DMS153 treated with DMSO at 0.1 percent for 48 hours (cell line): ENCODE measurements at regions not wholly inside any gene's neighbourhood (a gene's known extent, or its start where the extent isn't known, plus 50 kb on each side); places are given as distances from the start of the nearest gene placed in this dataset.
"Not testable (repeated sequence)": the region's sequence is repeated elsewhere in the genome, so short reads cannot be mapped to it uniquely, and the experiment has no call there.

ENCODE experiments used
- DNase-seq: peaks from one replicate; lab custom pipeline; 2025; ENCODE audit not compliant: unreplicated experiment; lab: John Stamatoyannopoulos, UW

- DNase-seq, result no peak
Measured at GRCh38 chr6:130494729-130495128, 128.9 kb downstream of the TMEM200A start.

GRCh38 chr6:130500693-130501092 is 134.9 kb downstream of the TMEM200A start:
- no peak for DNase-seq

- DNase-seq, result no peak
Measured at GRCh38 chr6:130503146-130503545, 137.3 kb downstream of the TMEM200A start.

DNA sequence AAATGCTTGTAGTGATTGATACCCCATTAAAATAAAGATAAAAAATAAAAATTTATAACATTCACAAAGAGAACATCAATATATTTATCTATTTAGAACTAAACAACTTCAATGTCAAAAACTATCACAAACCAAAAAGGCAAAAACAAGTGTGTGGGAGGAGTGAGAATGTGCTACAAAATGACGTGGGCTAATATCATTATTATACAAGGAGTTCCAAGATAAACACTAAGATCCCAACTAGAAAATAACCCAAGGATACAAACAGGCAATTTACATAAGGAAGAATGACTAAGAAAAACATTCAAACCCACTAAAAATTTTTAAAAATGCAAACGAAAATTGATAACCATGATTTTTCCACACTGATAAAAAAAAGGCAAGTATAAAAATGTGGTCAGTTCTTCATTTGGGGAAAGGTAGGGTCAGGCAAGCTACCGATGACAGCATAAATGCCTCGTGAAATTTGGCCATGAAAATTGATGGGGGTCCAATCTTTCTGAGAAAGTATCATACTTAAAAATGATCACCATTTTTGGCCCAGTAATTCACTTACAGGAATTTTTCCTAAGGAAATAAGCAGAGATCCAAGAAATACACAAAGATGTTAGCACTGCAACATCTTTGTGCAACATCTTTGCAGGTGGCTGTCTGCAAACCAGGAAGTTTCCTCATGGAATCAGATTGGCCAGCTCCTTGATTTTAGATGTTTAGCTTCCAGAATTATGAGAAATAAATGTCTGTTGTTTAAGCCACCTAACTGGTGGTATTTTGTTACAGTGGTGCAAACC is 140.2 kb downstream of the TMEM200A start:
- no peak for DNase-seq

DNA sequence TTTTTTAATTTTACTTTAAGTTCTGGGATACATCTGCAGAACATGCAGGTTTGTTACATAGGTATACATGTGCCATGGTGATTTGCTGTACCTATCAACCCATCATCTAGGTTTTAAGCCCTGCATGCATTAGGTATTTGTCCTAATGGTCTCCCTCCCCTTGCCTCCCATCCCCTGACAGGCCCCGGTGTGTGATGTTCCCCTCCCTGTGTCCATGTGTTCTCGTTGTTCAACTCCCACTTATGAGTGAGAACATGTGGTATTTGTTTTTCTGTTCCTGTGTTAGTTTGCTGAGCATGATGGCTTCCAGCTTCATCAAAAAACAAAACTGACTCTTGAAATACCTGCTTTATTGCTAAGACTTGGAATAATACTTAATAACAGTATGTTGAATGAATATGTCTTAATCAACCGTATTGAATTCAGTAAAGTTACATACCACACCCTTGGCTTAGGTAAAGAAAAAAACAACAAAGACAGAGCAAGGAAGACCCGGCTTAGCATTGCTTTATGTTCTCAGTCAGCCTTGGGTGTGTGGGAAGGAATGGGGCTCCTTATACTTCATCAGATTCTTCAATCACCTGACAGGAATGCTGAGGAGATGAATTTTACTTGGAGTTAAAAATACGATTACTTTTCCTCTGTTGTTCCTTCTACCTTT is 141.3 kb downstream of the TMEM200A start:
- DNase-seq, result not testable (repeated sequence)

DNA sequence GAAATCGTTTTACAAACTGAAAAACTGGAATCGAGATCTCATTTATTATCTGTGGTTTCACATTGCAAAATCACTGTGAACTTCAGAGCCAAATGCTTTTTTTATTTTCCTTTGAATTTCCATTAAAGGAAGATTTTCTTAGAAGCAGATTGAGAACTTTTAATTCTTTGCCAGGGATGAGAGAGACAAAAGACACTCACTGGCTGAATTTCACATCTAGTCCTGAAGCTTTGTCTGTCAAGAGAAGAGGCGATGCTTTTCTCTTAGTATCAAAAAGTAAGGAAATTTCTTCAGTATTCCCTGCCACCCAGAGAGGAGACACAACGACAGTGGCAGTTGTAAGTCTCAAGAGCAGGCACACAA is 141.8 kb downstream of the TMEM200A start:
- DNase-seq, result no peak

- no peak for DNase-seq
Measured at GRCh38 chr6:130513770-130514169, 148.0 kb downstream of the TMEM200A start.

DNA sequence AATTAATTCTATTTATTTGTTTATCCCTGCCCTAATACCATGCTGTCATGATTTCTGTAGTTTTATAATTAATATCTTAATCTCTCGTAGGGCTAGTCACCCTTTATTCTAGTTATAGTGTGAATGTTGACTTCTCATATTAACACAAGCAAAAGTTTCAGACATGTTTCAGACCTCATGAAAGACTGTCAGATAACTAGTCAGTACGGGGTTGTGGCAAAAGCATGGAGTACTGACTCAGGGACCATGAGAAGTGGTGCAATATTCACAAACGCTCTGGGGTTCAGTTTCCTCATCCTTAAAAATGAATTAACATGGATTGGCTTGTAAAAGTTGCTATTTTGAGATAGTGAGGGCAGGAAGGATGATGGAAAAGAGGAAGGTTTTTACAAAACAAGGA is 148.9 kb downstream of the TMEM200A start:
- no peak for DNase-seq

GRCh38 chr6:130515306-130515705 is 149.5 kb downstream of the TMEM200A start:
- DNase-seq, result no peak

GRCh38 chr6:130516604-130517003 is 150.8 kb downstream of the TMEM200A start:
- no peak for DNase-seq

DNA sequence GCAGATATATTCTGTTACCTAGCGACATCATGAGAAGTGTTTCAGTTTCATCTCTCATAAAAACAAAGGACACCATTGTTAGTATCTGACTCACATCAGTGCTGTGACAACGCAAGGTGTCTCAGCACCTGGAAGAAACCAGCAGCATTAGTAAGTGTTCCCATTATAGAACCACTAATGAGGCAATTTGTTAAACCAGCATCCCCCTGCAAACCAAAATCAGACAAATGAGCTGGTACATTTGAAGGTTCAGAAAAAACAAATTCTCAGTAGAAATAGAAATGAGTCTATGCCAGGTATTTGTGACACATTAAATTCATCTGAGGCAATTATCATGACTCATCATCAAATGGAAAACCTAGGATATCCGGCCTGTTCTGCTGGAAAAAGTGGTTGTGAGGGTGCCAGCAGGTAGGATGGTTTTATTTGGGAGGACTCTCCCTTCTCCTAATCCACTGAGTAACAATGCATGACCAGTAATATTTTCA is 151.7 kb downstream of the TMEM200A start:
- no peak for DNase-seq

DNA sequence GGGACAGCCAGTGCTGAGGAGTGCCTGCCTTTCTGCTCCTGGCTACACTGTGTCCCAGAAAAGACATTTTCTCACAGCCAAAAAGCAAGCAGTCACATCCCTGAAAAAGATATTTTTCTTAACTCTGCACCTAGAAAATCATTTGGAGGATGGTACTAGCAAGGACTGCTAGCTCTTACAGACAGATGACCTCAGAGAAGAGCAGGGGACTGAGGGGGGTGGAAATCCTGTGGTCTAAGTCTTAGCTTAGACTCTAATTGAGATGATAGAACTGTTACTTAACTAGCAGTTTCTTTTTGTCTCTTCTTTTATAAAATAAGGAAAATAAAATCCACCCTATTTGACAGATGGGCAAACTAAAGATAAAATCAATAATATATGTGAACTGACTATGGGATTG is 152.8 kb downstream of the TMEM200A start:
- DNase-seq, result no peak

DNA sequence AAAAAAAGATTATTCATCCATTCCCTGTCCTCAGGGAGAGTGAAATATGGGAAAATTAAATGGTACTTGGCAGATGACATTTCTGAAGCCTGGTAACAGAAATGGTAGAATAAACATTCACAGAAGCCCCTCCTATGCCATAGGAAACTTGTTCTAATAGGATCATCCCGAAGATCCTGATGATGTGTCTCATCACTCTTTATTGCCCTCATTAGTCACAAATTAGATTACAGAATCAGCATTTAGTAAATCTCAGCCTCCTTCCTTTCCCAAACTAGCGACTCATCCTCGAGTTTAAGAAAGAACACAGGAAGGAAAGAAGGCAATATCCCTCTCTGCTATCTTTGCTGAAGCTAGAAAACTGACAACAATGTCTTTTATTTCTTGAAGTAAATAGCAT is 154.4 kb downstream of the TMEM200A start:
- no peak for DNase-seq

DNA sequence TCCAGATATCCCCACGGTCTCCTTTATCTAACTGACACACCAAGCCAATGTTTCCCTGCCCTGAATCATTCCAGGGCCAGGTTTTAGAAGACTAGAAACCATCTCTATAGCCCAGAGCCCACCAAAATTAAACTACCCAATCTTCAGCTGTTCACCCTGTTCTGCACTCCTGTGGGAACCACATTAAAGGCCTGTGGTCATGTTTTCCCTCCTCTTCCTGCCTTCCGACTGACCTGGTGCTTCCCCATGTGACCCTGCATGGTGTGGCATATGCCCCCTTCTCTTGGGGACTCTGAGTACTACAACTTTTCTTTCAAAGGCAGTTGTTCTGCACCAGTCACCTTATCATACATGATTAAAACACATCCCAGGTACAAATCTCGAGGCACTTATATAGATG is 155.0 kb downstream of the TMEM200A start:
- no peak for DNase-seq

DNA sequence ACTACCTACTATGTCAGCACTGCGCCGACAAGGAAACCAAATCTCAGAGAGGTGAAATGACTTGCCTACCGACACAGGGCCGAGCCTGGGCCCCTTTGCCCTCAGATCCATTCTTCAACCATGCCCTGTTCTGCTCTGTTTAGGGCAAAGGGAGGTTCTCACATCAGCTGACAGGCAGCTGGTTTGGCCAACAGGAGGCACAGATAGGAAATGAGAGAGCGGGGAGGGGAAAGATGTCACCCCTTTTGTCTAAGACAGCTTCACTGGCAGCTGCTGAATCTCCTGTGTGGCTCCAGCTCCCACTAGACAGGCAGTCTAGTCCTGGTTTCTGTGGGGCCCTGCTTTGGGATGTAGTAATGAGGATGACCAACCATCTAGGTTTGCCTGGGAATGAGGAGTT is 158.7 kb downstream of the TMEM200A start:
- no peak for DNase-seq

DNA sequence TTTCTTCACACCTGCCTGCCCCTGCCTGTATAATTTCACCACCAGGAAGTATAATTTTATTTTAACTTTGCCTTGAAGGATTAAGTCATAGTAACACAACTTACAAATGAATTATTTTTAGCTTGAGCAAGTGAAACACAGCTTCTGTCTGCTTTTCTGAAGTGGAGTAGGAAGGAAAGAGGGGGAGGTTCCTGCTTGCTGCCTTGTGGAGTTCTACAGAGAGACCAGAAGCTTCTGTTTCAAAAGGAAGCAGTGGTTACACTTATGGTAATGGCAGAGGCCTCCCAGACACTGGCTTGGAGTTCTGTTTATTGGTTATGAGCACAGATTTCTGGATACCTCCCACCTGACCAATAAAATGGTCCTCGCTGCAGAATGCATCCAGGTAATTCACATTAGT is 159.6 kb downstream of the TMEM200A start:
- no peak for DNase-seq

GRCh38 chr6:130526466-130526865 is 160.6 kb downstream of the TMEM200A start:
- no peak for DNase-seq

DNA sequence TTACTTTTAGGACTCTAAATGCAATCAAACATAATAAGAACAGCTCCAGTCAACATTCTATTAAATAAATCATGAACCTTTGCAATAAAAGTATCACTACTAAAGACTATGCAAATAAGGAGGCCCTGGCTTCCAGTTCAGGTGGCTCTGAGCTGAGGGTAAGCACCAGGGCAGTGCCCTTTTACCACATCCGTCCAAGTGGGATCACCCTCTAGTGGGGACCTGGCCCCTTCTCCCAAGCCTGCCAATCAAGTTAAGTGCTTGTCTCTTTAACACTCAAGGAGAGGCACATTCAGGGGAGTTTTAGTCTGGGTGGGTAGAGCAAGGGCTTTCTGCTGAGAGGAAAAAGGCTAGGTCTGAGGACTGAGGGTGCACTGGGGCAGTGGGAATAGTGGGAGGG is 161.4 kb downstream of the TMEM200A start:
- DNase-seq, result no peak

DNA sequence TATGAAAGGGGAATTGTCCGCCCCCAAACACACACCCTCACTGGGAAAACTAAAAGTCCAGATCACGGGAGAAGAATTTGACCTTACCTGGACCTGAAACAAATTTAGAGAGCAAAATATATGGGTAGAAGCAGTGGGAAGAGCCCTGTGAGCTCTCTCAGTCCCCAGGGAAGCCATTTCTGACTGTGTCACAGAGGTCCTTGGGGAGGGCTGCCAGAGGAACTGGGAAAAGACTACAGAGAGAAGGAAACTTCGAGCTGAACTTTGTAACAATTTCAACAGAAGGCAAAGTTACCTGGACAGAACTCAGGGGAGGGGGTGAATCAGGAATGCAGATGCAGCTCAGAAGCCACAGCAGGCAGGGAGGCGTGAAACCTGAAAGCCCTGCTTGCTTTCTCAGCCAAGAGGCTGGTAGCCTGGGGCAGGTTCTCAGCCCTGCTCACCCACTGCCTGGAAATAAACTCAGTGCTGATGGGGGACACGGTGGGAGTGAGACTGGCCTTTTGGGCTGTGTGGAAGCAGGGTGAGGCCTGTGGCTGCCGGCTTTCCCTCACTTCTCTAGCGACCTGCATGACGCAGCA is 163.8 kb downstream of the TMEM200A start:
- DNase-seq, result no peak

DNA sequence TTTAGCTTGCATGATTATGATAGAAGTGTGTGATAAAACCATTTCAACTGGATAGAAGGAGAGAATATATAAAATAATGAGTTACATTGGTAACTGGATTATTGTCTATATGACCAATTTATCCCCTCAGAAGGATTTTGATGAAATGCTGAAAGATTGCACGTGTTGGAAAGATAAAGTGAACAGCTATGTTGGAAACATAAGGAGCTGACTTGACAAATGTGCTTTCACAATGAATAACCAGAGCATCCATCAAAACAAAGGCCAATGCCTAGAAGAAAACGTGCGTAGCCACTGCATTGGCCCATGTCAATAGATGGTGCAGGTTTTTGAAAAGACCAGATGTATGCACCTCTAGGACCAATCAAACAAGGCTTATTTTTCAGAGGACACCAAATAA is 168.8 kb downstream of the TMEM200A start:
- DNase-seq, result no peak

- DNase-seq, result no peak
Measured at GRCh38 chr6:130535242-130535641, 169.4 kb downstream of the TMEM200A start.

DNA sequence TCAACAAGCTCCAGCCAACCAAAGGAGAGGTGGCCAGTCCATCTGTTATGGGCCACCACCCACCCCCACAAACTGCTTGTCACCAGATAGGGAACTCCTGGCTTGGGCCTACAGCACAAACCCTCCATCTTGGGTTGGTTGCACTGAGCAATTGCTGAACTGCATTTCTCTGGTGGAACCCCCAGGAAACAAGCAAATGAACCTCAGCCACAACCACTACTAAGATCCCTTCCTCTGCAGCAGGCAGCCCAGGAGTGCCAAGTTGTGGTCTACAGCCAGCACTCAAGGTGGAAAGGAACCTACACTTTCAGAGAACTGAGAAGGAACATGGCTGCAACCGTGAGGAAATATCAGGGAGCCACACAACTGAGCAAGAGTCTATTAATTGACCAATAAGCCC is 171.6 kb downstream of the TMEM200A start:
- no peak for DNase-seq
